IPS-NIHi7 (cell line): ENCODE measurements at regions not wholly inside any gene's neighbourhood (a gene's known extent, or its start where the extent isn't known, plus 50 kb on each side); places are given as distances from the start of the nearest gene placed in this dataset.
"Not testable (repeated sequence)": the region's sequence is repeated elsewhere in the genome, so short reads cannot be mapped to it uniquely, and the experiment has no call there.

Experiments used
- DNase-seq: peaks from one replicate; pipeline ENCODE4 v3.0.0; 2012; ENCODE audit warnings: mixed read lengths; ENCODE audit errors: extremely low spot score

GRCh38 chr5:159782995-159783300 lies 133.3 kb upstream of the ADRA1B start:
- DNase-seq, result no peak

- no peak for DNase-seq
Observed at GRCh38 chr5:159783726-159784247, 132.5 kb upstream of the ADRA1B start.

GRCh38 chr5:159784993-159785392 lies 131.3 kb upstream of the ADRA1B start:
- no peak for DNase-seq

- no peak for DNase-seq
Observed at GRCh38 chr5:159785656-159786055, 130.6 kb upstream of the ADRA1B start.

- DNase-seq, result no peak
Observed at GRCh38 chr5:159786201-159786600, 130.1 kb upstream of the ADRA1B start.

DNA sequence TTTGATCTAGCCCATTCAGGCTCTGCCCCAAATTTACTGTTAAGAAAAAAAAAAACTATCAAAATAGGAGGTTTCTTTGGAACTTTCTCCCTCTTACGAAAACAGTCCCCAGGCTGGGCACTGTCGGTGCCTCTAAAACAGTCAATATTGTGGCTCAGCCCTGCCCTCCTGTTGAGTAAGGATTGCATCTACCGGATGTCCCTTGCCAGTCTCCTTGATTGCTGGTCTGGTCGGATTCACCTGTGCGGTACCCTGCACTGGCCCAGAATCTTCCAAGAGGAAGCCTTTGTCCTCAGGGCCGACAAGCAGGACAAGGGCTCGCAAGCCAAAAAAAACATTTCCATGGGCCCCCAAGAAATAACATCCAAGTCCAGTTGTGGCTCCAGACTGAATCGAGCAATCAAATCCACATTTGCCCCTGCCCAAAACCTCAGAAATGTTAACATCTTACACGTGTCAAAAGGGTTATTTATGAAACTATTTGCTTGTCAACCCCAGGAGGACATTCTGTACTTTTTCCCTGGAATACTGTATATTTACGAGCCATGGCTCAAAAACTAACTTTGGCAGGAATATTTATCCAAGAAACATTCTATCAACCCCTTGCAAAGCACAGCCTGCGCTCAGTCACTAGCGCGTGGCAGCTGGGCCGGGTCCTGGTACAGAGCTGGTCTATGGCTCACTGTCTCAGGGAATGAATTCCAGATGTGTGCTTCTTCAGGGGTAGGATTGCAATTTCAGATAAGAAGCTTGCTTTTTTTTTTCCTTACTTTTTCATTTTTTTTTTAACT lies 129.2 kb upstream of the ADRA1B start:
- DNase-seq, result no peak

- DNase-seq, result no peak
Observed at GRCh38 chr5:159787837-159788236, 128.4 kb upstream of the ADRA1B start.

DNA sequence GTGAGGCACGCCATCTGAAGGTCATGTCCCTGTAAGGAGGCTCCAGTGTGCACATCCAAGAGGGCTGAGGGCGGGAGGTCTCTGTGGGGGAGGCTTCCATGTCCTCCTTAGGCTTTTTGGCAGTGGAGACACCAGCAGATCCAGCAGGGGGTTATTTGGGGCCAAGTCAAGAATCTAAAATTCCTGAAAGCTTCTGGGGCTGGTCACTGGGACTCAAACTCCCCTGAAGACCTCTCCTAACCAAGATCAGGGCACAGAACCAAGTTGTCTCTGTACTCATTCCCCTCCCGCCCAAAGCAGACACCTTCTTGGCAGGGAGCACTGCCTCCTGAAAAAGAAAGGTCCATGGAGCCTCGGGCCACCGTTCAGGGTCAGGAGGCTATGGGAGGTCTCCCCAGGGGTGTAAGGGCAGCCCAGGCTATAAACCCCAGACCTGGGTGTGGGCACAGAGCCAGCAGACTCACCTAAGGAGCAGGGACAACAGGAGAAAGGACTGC lies 127.4 kb upstream of the ADRA1B start:
- DNase-seq, result no peak

GRCh38 chr5:159792180-159792579 lies 124.1 kb upstream of the ADRA1B start:
- no peak for DNase-seq

DNA sequence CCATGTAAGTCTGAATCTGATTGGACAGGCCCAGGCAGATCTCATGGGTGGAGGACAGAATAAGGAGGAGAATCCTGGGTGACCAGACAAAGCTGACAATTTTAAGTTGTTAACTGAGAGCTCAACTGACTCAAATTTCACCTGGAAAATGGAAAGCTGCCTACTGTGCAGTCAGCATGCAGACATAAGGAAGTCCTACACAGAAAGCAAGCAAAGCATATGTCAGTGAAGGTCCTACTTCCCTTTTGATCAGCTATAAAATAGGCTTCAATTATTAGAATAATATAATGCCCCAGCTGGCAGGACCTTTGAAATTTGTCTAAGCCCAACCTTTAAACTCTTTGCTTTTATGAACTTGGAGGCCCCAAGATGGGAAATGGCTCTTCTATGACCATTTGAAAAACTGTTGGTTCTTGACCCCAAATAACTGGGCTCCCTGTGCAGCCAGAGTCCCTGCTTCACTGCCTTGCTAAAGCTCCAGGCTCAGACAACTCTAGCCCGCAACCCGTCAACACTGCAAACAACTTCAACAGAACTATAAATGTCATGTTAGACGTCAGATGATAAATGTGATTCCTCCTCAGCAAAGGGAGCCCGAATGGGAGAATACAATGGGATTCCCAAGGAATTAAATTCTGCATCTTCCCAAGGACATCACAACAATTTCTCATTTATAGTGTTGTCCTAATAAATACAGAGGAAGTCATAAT lies 118.9 kb upstream of the ADRA1B start:
- no peak for DNase-seq

GRCh38 chr5:159799701-159800100 lies 116.6 kb upstream of the ADRA1B start:
- no peak for DNase-seq

DNA sequence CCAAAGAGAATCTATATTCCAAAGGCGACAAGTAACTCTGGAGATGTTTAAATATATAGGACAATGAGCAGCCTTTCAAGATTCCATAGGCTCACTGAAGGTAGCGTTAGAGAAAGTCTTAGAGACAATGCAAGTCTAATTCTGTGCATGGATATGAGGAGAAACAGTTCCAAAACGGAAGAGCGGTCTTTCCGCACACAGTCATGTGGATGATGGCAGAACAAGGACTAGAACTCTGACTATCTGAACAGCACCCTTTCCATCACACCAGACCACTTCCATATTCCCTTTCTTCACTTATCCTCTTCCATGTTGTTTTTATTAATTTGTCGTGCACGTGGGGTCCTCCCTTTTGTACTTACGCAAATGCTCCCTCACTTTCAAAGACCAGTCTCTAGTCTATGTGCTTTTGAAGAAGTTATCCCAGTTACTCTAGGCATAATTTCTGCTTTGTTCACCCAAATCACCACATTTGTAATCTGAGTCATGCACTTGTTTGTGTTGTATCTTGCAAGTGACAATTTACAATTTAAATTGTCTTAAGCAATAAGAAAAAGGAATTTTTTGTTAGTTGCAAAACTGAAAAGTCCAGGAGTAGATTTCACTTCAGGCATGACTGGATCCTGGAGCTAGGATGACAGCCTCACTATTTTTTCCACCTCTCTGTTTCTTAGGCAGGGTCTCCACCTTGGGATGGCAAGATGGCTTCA lies 116.0 kb upstream of the ADRA1B start:
- DNase-seq, result no peak

DNA sequence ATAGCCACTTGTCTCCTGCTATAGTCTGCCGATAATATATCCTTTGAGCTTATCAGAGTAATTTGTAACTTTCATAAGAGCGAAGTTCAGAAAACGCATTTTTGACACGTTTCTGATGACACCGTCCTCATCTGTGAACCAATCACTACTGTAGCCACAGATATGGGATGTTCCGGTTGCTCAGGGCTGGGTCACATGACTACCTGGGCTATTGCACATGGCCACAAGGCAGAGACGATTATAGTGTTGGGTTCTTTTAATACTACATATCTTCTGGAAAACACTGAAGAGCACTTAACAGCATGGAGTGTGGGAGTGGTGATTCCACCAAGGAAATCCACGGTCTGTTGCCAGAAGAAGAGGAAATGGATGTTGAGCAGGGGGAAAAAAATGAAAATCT lies 115.0 kb upstream of the ADRA1B start:
- DNase-seq, result no peak

GRCh38 chr5:159802661-159803060 lies 113.6 kb upstream of the ADRA1B start:
- no peak for DNase-seq

DNA sequence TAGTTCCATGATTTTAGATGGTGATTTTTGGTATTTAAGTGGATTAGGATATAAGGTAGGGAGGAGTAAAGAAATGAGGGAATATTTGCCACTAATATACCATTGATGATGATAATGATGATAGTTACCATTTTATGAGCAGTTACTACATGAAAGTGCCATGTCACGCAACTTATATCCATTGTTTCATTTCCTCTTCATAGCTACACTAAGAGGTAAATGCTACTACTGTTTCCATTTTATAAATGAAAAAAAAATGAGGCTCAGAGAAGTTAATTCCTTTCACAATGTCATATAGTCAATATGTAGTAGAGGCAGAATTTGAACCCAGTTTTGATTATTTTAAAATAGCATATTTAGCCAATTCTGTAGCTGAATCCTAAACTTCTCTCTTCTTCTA lies 112.2 kb upstream of the ADRA1B start:
- DNase-seq, result no peak

GRCh38 chr5:159805021-159805420 lies 111.3 kb upstream of the ADRA1B start:
- DNase-seq, result no peak

DNA sequence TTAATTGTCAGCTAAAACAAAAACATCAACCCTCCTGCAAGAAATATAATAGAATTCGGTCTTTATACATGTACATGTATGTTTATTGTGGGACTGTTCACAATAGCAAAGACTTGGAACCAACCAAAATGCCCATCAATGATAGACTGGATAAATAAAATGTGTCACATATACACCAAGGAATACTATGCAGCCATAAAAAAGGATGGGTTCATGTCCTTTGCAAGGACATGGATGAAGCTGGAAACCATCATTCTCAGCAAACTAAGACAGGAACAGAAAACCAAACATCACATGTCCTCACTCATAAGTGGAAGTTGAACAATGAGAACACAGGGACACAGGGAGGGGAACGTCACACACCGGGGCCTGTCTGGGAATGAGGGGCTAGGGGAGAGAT lies 109.1 kb upstream of the ADRA1B start:
- DNase-seq, result not testable (repeated sequence)

- DNase-seq, result no peak
Observed at GRCh38 chr5:159807586-159807985, 108.7 kb upstream of the ADRA1B start.

DNA sequence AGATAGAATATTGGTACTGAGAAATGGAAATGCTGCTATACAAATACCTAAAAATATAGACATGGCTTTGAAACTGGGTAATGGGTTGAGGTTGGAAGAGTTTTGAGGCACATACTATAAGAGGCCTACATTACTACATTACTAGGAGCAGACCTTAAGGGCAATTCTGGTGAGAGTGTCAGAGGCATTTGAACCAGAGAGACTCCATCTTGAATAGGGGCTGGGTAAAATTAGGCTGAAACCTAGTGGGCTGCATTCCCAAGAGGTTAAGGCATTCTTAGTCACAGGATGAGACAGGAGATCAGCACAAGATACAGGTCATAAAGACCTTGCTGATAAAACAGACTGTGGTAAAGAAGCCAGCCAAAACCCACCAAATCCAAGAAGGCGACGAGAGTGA lies 104.6 kb upstream of the ADRA1B start:
- DNase-seq, result no peak

DNA sequence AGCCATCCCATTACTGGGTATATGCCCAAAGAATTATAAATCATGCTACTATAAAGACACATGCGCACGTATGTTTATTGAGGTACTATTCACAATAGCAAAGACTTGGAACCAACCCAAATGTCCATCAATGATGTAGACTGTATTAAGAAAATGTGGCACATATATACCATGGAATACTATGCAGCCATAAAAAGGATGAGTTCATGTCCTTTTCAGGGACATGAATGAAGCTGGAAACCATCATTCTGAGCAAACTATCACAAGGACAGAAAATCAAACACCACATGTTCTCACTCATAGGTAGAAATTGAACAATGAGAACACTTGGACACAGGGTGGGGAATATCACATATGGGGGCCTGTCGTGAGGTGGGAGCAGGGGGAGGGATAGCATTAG lies 103.5 kb upstream of the ADRA1B start:
- not testable (repeated sequence) for DNase-seq

GRCh38 chr5:159814222-159814621 lies 102.1 kb upstream of the ADRA1B start:
- no peak for DNase-seq

DNA sequence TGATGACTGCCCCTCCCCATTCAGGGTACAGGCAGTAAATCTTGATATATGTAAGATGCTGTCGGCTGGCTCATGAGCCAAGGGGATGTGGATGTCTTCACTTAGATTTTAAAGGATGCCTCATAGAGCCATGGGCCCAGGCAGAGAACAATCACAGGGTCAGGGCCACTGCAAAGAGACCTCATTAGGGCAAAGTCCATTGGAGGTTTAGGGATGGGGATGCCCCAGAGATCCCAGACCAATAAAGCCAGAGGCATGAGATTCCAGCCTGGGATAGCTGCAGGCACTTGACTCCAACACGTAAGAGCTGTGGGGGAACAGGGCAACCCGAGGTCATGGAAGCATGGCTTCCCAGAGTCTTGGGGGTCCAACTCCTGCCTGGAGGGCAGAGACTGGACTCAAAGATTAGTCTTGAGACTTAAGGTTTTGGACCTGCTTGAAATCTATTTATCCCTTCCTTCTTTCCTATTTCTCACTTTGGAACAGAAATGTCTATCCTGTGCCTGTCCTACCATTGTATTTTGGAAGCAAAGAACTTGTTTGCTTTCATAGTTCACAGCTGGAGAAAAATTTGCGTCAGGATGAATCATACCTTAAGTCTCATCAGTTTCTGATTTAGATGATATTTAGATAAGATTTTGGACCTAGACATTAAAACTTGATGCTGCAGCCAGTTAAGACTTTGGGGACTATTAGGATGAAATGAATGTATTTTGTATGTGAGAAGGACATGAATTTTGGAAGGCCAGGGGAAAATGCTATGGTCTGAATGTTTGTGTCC lies 101.3 kb upstream of the ADRA1B start:
- no peak for DNase-seq
